ENCODE measurements at regions not wholly inside any gene's neighbourhood (a gene's known extent, or its start where the extent isn't known, plus 50 kb on each side); places are given as distances from the start of the nearest gene placed in this dataset.

DNA sequence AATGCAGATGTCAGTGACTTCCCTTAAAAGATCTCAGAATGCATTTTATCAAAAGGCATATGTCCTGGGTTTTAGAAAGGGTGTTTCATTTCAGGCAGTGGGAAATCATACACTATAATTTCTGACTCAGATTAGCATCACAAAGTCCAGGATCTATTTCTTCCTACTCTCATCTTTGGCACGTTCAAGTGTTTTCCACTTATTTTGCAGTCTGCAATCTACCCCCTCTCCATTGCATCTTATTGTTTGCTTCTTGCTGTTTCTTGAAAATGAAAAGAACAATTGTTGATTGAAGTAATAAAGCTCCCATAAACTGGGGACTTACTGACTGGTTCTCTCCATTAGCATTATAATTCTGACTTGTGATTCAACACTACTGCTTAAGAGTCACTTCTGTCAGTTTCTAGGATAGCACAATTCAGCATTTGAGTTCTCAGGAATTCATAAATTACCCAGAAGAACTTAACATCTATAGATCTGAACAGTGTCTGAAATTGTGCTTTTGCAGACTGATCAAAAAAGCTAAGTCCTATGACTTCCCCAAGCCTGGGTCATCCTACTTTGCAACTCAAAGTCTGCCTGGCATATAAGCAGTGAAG lies 332.9 kb downstream of the RASEF start:
- TF ChIP-seq CTCF (IDR thresholded peaks at IDR 0.05; ENCODE audit: low read depth, low read length, poor library complexity, severe bottlenecking) (no peak), EZH2phosphoT487 (IDR thresholded peaks at IDR 0.05; ENCODE audit: borderline replicate concordance, low read length) (no peak)

Measured in DOHH2 (cell line).